ENCODE measurements at regions not wholly inside any gene's neighbourhood (a gene's known extent, or its start where the extent isn't known, plus 50 kb on each side); places are given as distances from the start of the nearest gene placed in this dataset.

DNA sequence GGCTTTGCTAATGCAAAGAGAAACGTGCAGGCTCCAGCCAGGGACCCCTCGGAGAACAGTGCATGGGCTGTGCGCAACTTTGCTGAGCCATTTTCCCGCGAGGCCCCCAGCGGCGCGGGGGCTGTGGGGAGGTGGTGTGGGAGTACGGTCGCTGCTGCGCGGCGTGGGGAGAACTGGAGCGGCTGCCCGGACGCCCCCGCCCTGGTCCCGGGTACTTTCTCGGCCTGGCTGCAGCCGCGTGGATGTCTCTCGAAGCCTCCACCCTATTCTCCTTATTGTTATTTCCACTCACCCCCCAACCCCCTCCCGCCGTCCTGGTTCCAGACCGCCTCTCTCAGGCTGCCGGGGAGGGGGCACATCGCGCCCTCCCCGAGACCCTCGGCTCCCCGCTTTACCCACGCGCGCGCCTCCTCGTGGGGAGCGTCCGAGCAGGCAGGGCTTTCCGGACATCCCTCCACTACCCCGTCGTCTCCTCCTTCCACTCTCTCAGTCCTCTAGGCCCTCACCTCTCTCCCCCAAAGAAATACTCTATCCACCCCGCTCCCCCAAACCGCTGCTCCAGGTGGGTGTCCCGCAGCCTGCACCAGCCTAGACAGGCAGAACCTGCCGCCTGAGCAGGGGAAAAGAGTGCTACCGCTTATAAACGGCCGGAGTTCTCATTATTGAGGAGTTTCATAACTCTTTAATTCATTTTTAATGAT is 68.6 kb upstream of the TBCA start:
- peak; percentile 24 for DNase-seq (ENCODE audit: low spot score)

DNA sequence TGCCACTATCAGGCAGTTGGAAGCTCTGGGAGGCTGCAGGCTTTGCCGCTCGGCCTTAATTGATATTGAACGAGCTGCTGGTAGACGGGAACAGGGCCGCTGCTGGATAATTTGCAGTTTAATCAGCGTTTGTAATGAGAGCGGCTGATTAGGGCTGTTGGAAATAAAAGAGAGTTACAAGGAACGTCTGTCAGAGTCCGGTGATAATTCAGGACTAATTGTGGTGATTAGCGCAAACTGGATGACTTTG is 68.2 kb upstream of the TBCA start:
- DNase-seq (ENCODE audit: low spot score), result no peak

DNA sequence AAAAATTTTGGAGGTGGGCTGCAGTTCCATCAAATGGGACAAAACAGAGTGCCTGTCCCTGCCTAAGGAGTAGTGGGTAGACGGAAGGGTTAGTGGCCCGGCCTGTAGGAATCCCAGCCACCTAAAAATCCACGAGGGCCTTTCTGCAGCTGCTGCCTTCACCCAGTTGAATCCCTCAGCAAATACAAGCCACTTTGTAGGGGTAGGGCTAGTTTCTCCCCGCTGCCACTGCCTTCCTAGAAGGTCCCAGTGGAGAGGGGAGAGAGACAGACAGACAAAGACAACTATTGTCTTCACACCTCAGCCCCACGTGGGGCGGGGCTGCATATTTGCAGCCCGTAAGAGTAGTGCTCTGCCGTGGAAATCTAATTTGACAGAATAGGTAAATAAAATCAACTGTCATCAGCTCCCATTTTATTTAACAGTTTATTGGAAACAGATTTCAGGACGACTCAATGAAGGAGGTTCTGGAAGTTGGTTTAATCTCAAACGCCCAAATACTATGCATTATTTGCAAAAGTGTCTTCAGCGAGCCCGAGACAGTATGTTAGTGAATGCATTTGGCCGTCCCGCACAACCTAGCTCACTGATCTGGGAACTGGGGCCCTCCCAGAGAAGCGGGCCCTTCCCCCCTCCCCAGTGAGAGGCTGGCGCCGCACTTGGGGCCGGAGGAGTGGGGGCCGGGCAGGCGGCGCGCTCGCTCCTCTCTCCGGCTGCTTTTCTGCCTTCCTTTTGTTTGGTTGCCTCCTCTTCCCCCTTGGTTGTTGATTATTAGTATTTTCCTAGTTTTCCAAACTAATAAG is 67.6 kb upstream of the TBCA start:
- DNase-seq (ENCODE audit: low spot score), result peak; percentile 25

DNA sequence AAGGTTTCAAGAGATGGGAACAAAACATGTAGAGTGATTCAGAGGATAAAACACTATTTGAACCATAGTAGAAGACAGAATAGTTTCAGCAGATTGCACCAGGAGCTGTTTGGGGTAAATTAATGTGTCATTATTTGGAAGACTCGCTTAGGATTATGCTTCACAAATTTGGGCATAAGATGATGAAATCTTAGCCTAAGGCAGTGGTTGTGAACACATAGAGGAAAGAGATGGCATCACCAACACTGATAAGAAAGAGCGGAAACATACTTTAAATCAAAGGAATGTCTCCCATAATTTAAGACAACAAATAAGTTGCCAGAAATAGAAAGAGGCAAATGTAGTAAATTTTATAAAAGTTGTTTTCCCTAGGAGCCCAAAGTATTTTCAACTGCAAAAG is 66.1 kb upstream of the TBCA start:
- no peak for DNase-seq (ENCODE audit: low spot score)

DNA sequence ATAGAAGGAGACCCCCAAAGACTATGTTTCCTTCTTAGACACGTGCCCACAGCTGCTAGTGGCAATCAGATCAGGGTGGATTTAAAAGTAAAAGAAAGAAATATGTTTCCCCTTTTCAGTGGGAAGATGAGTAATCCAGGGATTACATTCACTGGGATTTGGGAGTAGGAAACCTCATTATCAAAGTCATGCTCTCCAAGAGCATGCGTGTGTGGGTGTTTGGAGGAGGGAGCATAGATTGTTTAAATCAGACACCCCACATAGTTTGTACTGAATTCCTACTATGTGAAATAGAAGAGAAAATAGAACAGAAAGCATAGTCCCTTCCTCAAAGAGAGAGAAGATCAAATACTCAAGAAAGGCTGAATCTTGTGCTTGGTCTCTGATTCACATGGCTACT is 65.5 kb upstream of the TBCA start:
- DNase-seq (ENCODE audit: low spot score), result no peak

DNA sequence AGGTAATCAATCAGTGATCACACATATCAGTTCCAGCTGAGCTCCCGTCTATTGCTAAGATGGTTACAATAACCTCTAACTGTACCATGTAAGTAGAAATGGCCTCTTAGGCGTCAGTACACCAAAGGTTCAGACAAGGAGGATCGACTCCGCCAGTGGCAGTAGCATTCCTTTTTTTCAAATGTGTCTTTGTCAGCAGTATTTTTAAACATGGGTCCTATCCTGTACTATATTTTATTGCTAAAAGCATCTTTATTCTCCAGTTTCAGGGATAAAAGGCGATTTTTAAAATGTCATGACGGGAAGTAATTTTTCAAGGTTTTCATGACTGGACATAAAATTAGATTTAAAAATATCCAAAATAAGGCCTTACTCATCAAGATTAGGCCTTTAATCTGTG is 64.8 kb upstream of the TBCA start:
- no peak for DNase-seq (ENCODE audit: low spot score)

DNA sequence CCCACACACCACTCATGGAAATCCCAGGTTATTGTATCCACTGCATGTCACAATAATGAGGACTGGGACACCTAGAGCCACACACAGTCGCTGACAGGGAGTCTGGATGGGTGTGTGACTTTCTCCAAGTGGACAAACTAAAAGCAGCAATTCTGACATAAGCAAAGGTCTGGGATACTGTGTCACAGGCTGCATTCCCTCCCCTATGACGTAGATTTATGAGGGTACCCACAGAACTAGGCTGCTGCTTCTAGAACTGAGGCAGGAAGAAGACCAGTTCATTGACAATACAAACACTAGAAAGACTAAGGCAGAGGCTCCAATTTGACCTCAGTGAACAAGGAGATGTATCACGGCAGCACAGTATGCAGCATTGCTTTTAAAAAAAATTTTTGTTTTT is 63.6 kb upstream of the TBCA start:
- no peak for DNase-seq (ENCODE audit: low spot score)

DNA sequence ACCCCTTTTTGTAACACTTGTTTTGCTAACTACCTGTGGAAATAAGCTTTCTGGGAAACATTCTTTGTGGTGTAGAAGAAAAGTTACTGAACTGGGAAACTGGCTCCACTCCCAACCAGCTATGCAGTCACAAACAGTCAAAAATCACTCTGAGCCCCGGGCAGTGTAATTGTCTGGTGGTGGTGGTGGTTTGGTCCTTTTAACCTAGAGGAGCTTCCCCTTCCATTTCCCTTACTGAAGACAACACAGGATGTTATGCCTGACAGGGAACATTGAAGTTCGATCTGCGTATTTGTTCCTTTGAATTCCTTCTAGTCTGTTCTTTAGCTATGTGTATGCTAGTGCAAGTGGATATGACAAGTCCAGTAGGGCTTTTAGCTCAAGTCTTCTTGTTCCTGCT is 56.8 kb upstream of the TBCA start:
- no peak for DNase-seq (ENCODE audit: low spot score)

DNA sequence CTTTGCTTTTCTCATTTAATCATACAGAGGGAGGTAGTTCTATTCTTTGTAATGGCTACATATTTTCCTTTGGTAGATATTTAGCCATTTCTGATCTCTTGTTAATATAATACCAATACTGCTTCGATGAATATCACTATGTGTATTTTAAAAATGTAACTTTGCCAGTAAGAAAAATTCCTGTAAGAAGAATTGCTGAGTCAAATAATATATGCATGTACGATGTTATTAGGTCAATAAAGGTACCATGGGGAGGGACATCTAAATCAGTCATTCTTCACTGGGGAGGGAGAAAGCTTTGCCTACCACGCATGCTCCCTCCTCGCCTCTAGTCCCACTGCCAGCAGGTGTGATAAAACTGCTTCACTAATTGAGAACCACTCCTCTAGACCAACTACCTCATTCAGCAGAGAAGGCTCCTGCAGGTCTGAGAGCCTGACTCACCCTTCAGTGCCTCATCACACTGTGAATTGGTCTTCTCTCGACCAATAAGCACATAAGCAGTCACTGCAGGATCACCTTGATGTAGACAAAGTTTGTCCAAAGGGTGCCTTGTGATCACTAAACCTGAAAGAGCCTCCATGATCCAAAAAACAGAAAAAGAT is 56.1 kb upstream of the TBCA start:
- no peak for DNase-seq (ENCODE audit: low spot score)

DNA sequence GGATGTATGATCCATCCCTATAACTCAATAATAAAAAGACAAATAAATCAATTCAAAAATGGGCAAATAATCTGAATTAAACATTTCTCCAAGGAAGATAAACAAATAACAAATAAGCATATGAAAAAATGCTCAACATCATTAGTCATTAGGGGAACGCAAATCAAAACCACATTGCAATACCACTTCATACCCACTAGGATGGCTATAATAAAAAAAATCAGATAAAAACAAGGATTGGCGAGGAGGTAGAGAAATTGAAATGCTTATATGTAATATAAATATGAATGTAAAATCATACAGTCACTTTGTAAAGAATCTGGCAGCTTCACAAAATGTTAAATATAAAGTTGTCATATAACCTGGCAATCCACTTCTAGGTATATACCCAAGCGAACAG is 52.3 kb upstream of the TBCA start:
- DNase-seq (ENCODE audit: low spot score), result no peak

Measured in hepatic stellate cell (primary cell).